Ascending aorta (tissue), 2 donors: ENCODE measurements at regions not wholly inside any gene's neighbourhood (a gene's known extent, or its start where the extent isn't known, plus 50 kb on each side); places are given as distances from the start of the nearest gene placed in this dataset.

ENCODE experiments used
- DNase-seq, 2 donors: peaks; one replicate each; pipeline ENCODE4 v3.0.0-alpha.2; 2019; ENCODE audit warnings: low spot score in 2 of 2
- H3K27ac ChIP-seq, 2 donors: fragments of 200-600 bp; sonication (generic); one replicate each; pipeline ENCODE4 v1.5.1; 2016 to 2017; ENCODE audit warnings: mild to moderate bottlenecking in 1 of 2
- H3K27me3 ChIP-seq: fragments of 200-600 bp; sonication (generic); one replicate; pipeline ENCODE4 v1.5.1; 2017
- H3K36me3 ChIP-seq, 2 donors: fragments of 200-600 bp; sonication (generic); one replicate each; pipeline ENCODE4 v1.5.1; 2016
- H3K4me1 ChIP-seq, 2 donors: fragments of 200-600 bp; sonication (generic); one replicate each; pipeline ENCODE4 v1.5.1; 2016 to 2017; ENCODE audit warnings: mild to moderate bottlenecking in 1 of 2
- H3K4me3 ChIP-seq, 2 donors: fragments of 200-600 bp; sonication (generic); one replicate each; pipeline ENCODE4 v1.5.1; 2016 to 2017; ENCODE audit warnings: mild to moderate bottlenecking in 1 of 2
- H3K9me3 ChIP-seq, 2 donors: fragments of 200-600 bp; sonication (generic); one replicate each; pipeline ENCODE4 v1.5.1; 2016
- intact Hi-C: fragments of 100-400 bp; cut with DNase I; formaldehyde crosslinking; loops from one replicate; pipeline ENCODE4 v1.15.1; 2023
- TF ChIP-seq, protein P1 (sequence below), 3 experiments: fragments of 200-600 bp in 2 of 3; fragments of 450-650 bp in 1 of 3; sonication (generic) in 2 of 3; IDR thresholded peaks; one replicate each; pipeline ENCODE4 v1.5.1; 2016 to 2019; ENCODE audit warnings: antibody characterized with exemption in 3 of 3, mild to moderate bottlenecking in 1 of 3, moderate library complexity in 1 of 3

- Histone ChIP-seq H3K4me3 (no peak overlapping the region), H3K27me3 (no peaks in the 10 kb centered on the region), H3K4me1 (no peaks in the 10 kb centered on the region), H3K36me3 (no peaks in the 10 kb centered on the region), H3K27ac (no peak overlapping the region), H3K9me3 (no peaks in the 10 kb centered on the region)
- no peak for DNase-seq
- intact Hi-C loops: no loop called here
- TF ChIP-seq, protein P1, sequence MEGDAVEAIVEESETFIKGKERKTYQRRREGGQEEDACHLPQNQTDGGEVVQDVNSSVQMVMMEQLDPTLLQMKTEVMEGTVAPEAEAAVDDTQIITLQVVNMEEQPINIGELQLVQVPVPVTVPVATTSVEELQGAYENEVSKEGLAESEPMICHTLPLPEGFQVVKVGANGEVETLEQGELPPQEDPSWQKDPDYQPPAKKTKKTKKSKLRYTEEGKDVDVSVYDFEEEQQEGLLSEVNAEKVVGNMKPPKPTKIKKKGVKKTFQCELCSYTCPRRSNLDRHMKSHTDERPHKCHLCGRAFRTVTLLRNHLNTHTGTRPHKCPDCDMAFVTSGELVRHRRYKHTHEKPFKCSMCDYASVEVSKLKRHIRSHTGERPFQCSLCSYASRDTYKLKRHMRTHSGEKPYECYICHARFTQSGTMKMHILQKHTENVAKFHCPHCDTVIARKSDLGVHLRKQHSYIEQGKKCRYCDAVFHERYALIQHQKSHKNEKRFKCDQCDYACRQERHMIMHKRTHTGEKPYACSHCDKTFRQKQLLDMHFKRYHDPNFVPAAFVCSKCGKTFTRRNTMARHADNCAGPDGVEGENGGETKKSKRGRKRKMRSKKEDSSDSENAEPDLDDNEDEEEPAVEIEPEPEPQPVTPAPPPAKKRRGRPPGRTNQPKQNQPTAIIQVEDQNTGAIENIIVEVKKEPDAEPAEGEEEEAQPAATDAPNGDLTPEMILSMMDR (IDR thresholded peaks at IDR 0.05): no peak
Measured at GRCh38 chr6:140276719-140277118, 902.3 kb upstream of the CITED2 start.

DNA sequence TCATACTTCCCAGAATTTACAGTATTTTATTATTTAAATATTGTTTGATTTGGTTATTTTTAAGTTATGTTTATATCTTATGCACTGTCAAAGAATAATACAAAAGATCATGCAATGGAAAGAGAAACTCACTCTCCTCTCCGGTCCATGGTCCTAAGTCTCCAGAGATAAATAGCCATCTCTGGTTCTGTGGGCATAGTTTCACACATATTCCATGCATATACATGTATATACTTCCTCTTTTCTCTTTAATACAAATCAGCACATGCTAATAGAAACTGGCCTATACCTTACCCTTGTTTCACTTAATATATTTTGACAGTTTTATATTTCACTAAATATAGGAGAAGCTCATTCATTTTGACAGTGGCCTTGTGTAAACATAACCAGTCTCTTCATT is 901.7 kb upstream of the CITED2 start:
- Histone ChIP-seq H3K4me1 (no peaks in the 10 kb centered on the region), H3K36me3 (no peaks in the 10 kb centered on the region), H3K9me3 (no peaks in the 10 kb centered on the region), H3K27me3 (no peaks in the 10 kb centered on the region), H3K27ac (no peak overlapping the region), H3K4me3 (no peak overlapping the region)
- DNase-seq: no peak
- intact Hi-C loops: no loop called here
- TF ChIP-seq, protein P1 (IDR thresholded peaks at IDR 0.05): no peak

- intact Hi-C loops: no loop called here
- Histone ChIP-seq H3K4me1 (no peaks in the 10 kb centered on the region), H3K27me3 (no peaks in the 10 kb centered on the region), H3K36me3 (no peaks in the 10 kb centered on the region), H3K4me3 (no peak overlapping the region), H3K9me3 (no peaks in the 10 kb centered on the region), H3K27ac (no peak overlapping the region)
- TF ChIP-seq, protein P1 (IDR thresholded peaks at IDR 0.05): no peak
- no peak for DNase-seq
Measured at GRCh38 chr6:140275725-140276124, 901.3 kb upstream of the CITED2 start.

DNA sequence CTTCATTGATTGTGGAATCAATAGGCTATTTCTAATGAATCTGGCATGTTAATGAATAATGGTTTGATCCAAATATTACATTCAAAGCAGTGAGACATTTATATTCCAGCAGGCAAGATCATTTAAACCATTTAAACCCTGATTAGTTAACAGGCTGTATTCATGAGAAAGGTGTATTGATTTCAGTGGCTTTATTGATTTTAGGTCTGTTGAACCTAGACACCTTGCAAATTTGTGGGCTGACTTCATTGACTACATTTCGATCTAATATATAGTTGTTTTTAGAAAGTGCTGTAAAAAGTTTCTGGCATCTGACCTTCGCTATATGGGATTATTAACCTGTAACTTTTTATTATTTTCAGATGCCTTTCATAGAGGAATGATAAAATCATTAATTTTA is 900.1 kb upstream of the CITED2 start:
- no peaks in the 10 kb centered on the region for H3K27me3 ChIP-seq
- intact Hi-C loops: no loop called here
- H3K36me3 ChIP-seq: no peaks in the 10 kb centered on the region
- H3K4me3 ChIP-seq: no peak overlapping the region
- H3K9me3 ChIP-seq: no peaks in the 10 kb centered on the region
- no peak overlapping the region for H3K27ac ChIP-seq
- TF ChIP-seq, protein P1 (IDR thresholded peaks at IDR 0.05): no peak
- H3K4me1 ChIP-seq: no peaks in the 10 kb centered on the region
- DNase-seq: no peak

GRCh38 chr6:140271759-140272377 is 897.4 kb upstream of the CITED2 start:
- Histone ChIP-seq H3K36me3 (no peaks in the 10 kb centered on the region), H3K27me3 (no peaks in the 10 kb centered on the region), H3K4me1 (no peaks in the 10 kb centered on the region), H3K4me3 (no peak overlapping the region), H3K9me3 (no peaks in the 10 kb centered on the region), H3K27ac (no peak overlapping the region)
- intact Hi-C loops: no loop called here
- TF ChIP-seq, protein P1 (IDR thresholded peaks at IDR 0.05): no peak
- DNase-seq: no peak
